ENCODE measurements at regions not wholly inside any gene's neighbourhood (a gene's known extent, or its start where the extent isn't known, plus 50 kb on each side); places are given as distances from the start of the nearest gene placed in this dataset.

DNA sequence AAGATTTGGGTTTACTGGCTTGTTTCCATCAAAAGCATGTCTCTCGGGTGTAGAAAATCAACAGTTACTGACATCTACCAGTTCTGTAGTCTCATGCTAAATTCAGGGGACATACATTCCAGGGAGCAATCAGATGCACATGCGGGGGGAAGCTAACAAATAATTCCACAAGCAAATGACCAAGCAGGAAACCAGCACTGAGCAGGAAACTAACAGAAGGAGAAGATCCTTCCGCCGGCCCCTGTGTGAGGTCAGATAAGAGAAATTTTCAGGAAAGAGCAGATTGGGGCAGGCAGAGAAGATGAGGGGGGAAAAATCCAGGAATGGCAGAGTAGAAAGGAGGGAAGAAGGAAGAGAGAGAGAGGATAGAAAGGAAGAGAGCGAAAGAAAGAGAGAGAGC, 127.6 kb upstream of the TMCC3 start:
- no peak for DNase-seq

DNA sequence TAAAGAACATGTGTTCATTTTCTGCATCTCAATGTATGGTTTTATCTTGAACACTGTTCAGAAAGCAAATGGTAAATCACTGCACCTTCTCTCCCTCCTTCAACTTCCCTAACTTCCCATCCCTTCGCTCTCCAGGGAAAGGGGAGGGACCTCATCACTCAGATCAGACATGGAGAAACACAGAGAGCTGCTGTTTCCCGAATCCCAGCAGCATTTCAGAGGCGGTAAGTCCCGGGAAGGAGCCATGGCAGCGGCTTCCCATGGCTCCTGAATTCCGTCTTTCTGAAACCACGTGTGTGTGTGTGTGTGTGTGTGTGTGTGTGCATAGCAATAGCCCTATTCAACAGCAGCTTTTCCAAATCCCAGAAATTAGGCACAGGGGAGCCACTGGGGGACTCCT, 125.4 kb upstream of the TMCC3 start:
- no peak for DNase-seq

DNA sequence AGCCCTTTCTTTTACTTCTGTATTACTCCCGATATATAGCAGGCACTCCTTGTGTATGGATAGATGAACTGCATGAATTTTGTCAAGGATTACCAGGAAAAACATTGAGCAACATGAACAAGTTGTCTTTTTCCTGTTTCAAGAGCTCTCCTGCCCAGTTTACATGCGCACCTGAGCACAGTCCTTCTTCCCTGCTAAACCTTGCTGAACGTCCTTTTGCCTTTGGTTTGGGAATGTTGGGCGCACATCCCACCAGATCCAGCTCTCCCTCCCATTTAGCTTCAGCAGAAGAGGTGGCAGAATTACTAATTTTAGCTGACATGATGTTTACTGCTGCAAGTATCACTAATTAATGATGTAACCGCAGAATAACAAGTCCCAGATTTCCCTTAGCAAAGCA, 121.4 kb upstream of the TMCC3 start:
- DNase-seq: no peak

DNA sequence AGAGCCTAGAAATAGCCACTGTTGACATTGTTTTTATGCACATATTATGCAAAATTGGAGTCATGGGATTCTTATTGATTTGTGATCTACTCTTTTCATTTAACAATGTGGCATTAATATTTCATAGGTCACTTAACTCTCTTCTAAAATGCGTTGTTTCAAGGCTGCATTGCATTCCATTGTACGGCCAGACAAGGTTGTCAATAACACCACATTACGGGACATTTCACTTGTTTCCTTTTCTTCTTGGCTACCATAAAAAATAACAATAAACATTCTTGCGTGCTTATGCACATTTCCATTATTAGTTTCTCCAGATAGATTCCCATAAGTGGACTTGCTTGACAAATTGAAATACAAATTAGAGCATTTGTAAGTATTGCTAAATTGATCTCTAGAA, 120.8 kb upstream of the TMCC3 start:
- no peak for DNase-seq

DNA sequence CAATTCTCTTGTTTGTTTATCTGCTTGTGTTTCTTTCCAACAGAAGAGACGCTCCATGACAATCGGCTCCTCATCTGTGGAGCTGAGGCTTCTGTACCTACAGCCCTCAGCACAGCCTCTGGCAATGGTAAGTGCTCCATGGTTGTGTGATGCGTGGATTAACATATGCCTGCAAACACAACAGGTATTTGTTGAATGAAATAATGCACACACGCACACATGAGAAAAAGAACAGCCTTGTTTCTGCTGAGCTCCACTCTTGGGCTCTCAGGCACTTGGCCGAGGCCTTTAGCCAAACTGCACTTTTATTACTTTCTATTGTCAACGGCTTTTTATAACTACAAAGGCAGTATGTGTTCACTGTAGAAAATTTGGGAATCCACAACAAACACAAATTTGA, 120.4 kb upstream of the TMCC3 start:
- no peak for DNase-seq

DNA sequence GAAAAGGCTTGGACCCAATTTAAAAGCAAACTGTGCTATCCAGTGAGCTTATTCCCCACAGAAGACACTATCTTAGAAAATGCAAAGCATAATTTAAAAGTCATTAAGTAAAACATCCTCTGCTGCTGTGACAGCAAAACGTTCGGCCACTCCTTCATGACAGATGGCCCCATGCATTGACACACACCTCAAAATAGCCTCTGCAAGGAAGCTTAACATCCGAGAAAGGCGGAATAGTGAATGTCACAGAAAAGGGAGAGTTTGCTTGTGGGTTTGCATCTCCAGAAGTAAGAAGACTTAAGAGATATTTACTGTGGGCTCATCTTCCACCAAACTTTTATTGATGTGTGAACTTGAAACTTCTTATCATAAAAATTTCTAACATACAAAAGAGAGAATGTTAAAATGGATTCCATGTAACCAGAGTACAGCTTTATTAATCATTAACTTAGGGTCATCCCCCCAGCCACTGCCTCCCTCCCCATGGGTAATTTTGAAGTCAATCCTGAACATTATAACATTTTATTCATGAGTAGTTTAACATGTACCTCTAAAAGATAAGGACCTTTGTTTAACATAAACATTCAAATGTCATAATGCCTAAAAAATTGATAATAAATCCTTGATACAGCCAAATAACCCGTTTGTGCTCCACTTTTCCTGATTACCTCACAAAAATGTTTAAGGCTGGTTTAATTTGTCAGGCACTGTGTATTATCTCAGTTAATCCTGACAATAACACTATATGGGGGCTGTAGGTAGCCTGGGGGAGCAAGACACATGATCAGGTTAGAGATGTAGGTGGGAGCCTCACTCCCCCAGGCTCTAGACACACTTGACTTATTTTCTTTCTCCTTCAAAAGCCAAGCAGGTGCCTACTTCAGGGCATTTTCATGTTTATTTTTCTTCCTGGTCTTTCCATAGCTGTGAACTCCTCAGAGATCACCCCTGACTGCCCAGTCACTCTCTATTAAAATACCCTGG, 119.7 kb upstream of the TMCC3 start:
- no peak for DNase-seq

DNA sequence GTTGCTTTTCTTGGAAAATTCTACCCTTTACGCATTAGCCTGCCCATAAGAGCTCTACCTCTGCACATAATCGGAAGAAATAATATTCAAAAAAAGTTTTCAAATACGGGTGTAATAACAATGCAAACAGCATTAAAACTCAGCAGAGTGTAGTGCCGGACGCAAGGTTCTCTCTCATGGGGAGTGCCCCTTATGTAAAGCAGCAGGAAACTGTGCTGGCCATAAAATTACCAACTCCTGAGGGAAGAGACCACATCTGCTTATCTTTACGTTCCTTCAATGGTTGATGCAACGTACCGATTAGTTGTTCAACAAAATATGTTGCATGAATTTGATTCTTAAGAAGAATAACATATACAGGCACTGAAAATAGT, 118.7 kb upstream of the TMCC3 start:
- DNase-seq: no peak

DNA sequence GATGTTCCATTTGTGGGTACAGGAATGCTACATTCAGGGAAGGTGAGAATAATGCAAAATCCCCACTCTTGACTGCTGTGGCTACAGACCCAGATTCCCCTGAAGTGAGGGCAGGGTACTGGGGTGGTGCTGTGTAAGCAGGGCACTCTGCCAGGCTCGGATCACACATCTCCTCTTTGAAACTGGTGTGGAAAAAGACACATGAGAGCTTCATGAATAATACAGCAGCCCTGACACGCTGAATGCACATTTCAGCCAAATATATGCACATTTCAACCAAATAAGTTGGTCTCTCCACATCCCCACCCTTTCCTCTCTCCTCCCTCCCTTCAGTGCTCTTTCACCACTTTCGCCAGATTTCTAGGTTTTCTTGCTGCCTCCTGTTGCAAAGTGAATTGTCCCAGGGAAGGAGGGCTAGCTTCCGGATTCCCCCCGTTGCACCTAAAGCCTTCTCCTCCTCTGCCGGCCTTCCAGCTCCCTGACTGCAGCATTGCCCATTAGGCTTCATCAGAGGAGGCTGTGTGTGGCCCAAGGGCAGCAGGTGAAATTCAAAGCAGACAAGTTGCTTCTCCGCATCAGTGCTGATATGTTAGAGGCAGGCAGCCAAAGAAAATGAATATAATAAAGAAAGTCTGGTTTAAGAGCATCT, 118.2 kb upstream of the TMCC3 start:
- DNase-seq: no peak

DNA sequence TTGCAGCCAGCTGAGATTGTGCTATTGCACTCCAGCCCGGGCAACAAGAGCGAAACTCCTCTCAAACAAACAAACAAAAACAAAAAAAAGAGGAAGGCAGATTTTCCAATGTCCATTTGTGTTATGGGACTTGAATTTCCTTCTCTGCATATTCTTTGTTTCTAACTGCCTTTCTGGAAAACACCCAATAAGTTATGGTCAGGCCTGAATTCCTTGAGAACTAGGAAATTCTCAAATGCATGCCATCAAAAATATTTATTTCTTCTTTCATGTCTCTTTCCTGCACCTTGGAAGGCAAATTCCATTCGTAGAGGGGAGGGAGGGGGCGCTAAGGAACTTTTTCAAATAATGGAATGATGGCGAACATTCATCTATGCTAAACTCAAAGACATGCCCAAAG, 117.6 kb upstream of the TMCC3 start:
- no peak for DNase-seq

DNA sequence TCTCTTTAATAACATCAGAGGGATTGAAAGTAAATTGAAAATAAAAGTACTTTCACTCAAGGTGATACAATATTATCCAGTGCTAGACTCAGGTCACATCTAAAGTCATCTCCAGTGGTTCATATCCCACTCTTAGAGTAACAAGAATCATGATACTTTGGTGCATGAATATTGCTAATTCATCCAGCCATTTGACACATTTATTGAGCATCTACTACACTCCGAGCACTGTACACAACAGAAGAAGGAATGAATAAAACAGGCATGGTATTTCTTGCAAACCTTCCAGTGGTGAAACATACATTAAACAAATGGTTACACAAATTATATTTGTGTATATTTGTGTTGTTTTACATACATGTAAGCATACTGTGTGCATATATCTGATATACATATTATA, 116.0 kb upstream of the TMCC3 start:
- DNase-seq: no peak

DNA sequence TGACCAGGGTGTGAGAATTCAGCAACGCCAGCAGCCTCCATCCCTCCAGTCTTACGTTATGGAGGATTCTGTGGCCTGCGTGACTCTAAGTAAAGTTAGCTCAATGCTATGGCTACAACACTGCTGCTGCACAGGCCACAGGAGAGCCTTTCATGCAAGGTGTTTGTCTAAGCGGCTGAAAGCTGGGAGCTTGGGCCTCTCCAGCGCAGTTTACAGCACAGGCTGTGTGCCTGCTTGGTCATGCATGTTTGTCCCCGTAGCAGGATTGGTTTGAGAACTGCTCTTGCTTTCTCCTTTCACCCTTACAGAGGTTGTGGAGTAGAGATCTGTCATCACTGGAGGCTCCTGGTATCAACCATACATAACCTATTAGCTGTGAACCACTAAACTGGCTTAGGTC, 113.1 kb upstream of the TMCC3 start:
- DNase-seq: no peak

DNA sequence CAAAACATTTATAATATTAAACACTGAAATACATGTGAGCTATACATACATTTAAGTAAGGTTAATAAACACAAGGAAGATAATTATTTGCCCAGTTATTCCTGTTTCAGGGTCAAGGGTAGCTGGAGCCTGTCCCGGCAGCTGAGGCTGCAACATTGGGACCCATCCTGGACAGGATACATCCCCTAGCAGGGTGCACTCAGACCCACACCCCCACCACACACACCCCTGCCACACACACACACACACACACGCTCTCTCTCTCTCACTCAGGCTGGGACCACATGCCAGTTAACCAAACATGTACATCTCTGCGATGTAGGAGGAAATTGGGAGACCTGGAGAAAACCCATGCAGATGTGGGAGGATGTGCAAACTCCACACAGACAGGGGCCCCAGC, 112.6 kb upstream of the TMCC3 start:
- no peak for DNase-seq

DNA sequence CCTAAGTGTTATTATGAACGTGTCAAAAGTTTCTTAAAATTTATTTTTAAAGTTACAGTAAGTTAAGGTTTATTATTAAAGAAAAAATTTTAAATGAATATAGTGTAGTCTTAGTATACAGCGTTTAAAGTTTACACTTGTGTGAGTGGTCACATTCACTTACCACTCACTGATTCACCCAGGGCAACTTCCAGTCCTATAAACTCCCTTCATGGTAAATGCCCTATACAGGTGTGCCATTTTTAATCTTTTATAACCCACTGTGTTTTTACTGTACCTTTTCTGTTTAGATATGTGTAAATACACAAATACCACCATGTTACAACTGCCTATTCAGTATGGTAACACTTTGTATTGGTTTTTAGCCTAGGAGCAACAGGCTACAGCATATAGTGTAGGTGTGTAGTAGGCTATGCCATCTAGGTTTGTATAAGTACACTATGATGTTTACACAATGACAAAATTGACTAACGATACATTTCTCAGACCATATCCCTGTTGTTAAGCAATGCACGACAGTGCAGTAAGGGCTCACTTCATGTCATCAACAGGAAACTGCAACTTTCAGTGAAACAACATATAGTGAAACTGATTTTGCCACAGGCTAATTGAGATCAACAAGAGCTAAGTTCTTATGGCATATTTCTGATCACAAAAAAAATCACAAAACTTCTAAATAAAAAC, 112.0 kb upstream of the TMCC3 start:
- no peak for DNase-seq

DNA sequence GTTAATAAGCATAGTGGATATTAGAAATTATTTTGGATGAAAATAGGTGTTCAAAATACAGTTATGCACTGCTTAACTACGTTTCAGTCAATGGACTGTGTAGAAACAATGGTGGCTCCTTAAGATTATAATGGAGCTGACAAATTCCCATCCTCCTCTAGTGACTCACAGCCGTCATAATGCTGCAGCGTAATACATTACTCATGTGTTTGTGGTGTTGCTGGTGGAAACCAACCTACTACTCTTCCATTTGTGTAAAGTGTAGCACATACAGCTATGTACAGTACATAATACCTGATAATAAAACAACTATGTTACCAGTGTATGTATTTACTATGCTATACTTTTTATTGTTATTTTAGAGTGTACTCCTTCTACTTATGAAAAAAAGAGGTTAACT, 111.2 kb upstream of the TMCC3 start:
- DNase-seq: no peak

DNA sequence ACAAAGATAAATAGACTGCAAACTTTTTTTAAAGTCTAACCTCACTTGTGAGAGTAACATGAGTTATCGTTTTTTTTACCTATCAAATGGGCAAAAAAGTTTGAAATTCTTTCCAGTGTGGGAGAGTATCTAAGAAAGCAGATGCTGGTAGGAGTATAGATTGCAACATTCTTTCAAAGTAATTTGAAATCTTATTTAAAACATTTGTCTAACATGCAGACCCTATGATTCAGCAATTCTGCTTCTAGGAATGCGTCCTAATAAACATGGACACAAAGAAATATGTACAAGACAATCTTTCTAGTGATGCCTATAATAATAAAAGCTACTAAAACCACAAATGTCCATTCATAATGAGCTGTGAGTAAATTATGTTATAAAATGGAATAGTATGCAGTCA, 110.4 kb upstream of the TMCC3 start:
- no peak for DNase-seq

DNA sequence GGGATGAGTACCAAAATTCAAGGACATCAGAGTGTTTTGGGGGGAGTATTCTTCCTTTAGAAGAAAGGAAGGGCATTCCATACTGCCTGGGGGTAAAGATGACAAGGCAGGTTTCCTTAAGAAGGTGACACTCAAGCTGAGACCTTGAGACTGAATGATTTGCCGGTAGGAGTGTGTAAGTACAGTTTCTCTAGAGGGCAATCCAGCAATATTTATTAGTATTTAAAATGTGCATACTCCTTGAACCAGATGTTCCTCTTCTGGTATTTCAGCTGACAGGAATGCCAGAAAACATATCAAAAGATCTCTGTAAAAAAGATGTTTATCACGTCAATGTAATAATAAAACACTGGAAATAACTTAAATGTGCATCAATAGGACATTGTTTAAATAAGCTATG, 106.4 kb upstream of the TMCC3 start:
- no peak for DNase-seq

DNA sequence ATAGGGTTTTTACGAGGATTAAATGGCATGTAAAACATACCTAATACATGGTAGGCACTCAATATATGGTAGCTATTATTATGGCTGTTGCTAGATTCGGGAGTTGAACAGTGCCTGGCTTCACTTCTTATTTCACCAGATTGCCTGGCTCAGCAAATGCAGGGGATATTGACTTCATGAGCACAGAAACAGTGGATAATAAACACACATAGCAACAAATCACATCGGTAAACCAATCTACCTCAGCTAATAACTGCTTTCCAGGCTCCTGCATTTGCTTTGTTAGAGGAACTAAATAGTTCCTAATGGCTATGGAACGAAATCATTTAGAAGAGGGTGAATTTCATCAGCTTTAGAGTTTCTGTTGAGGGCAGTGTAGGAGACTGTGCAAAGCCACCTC, 105.2 kb upstream of the TMCC3 start:
- DNase-seq: no peak

DNA sequence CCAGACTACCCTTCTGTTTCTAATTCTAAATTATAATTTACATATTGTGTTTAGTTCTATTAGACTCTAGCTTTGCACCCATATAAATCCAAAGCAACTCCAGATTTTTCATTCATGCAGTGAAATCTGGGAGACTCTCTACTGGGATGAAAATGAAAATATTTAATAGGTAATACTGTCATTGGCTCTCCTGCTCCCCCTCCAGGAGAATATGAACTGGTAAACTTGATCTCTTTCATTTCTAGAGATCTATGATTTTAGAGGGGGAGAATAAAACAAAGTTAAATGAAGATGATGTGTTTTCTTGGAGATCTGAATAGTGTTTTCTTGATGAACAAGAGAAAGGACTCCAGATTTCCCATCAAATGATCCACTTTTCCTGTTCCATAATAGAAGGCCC, 104.3 kb upstream of the TMCC3 start:
- no peak for DNase-seq

DNA sequence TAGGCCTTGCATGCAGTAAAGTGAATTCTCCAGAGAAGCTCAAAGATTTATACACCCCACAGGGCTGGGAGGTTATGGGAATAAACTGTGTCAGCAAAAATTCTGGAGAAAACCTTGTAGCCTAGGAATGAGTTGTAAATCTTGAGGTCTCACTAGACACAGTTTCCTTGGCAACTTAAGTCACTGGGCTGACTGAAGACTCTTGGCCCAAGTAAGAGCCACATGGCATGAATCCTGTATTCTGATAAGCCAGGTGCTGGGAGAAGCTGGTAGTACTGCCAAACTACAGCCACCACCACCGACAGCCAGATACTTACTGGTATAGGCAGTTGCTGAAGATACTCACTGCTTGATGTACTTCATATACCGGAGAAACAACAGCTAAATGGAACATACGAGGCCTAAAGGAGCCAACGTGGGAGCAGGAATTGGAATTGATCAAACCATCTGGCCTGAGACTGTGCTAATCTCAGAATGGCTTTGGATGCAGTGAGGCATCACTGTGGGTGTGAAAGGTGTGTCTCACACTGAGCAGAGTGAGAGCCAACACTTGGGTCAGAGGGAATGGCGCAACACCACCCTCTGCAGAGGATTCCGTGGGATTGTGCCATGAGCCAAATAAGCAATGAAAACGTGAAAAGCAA, 102.8 kb upstream of the TMCC3 start:
- no peak for DNase-seq

DNA sequence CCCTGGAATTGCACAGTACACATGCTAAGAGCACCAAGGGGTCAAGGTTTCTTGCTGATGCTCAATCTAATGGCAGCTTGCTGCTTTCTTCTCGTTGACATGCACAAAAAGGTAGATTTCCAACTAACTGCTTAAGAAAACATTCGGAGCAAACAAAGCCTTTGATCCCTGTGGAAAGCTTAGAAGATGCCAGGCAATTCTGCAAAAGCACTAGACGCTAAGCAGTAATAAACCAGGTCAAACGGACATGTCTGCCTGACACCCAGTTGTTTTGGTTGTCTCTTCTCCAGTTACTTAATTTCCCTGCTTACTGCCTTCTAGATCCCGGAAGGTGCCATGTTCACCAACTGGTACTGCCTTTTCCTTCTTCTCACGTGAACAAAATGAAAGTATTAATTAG, 100.5 kb upstream of the TMCC3 start:
- DNase-seq: no peak

DNA sequence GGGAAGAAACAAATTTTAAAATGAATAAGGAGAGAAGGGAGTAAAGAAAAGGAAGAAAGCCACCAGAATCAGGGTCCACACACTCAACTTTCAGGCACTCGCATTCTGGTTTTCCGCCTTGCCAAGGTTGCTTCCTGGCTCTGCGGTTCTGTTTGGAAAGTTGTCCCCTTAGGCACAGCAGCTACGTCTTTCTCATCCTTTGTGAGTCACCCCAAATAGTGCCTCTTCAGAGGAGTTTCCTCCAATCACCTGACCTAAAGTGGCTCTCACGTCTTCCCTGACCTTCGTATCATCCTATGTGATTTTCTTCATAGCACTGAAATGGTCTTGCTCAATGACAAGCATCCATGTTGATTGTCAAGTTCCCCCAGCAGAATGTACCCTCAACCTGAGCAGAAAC, 99.5 kb upstream of the TMCC3 start:
- DNase-seq: no peak

DNA sequence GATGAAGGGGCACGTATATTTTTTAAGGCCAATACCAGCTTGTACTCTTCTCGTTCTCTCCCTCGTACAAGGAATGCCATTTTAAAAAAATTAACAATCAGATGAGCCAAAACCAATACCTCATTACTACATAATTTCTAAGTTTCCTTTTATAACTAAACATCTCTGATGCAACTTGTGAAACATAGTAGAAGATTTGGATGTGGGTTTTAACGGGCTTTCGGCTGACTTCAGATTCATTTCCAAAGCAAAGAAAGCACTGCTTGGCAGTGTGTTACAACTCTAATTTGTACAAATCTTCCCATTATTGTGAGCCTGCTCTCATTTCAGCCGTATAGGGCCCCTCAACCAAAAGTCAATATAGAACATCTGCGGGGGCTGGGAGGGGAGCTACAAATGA, 99.1 kb upstream of the TMCC3 start:
- no peak for DNase-seq

DNA sequence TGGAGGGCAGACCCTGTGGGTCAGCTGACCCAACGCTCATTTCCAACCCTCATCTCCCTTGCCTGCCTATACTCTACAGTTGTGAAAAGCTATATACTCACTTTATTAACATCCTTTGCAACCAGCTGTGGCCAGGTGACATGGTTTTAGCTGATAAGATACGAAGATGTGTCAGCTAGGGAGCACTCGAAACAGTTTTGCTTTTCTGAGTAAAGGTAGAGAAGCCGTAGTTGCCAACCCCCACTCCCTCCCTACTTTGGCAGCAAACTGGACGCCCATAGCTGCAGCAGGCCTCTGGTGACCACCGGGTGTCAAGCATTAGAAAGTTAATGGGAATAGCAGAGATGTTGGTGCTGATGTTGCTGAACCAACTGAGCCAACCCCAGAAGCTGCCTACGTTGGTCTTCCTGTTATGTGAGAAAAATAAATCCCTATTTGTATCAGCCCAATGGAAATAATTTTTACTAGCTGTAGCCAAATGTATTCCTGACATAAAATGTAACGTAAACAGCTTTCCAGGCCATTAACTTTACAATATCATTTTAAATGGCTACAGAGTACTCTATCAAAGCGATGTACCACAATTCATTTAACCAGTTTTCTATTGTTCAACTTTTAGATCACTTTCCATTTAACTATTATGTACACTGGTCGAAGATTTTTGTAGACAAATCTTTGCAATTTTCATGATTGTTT, 98.5 kb upstream of the TMCC3 start:
- DNase-seq: no peak

Data from stimulated activated CD4-positive, alpha-beta T cell treated with anti-CD3 and anti-CD28 coated beads, Interleukin-4, amount 100 ng/mL, for 24 hours (primary cell).